ENCODE measurements at regions not wholly inside any gene's neighbourhood (a gene's known extent, or its start where the extent isn't known, plus 50 kb on each side); places are given as distances from the start of the nearest gene placed in this dataset.

GRCh38 chr2:120635146-120635545 lies 100.5 kb upstream of the GLI2 start:
- H3K27ac ChIP-seq = no peak overlapping the region
- TF ChIP-seq CTCF (IDR thresholded peaks at IDR 0.05; ENCODE audit: poor library complexity) = no peak
- TF ChIP-seq EZH2phosphoT487 (IDR thresholded peaks at IDR 0.05; ENCODE audit: low read depth, severe bottlenecking, unreplicated experiment) = no peak
- no peak for TF ChIP-seq EZH2 (IDR thresholded peaks at IDR 0.05; ENCODE audit: borderline replicate concordance)
- 94% methylated on average over 5 of the region's 5 CpGs for WGBS (ENCODE audit: low lambda C conversion rate, missing lambda C conversion rate)
- no peaks in the 10 kb centered on the region for H3K9me3 ChIP-seq (ENCODE audit: low read depth)
- H3K79me2 ChIP-seq = no peaks in the 10 kb centered on the region
- H3K4me2 ChIP-seq = no peak overlapping the region
- H3K4me1 ChIP-seq (ENCODE audit: insufficient read depth) = peaks cover 31% of the 10 kb centered on the region
- H3K36me3 ChIP-seq (replicated peaks; ENCODE audit: insufficient read depth, low read depth) = no peaks in the 10 kb centered on the region
- DNase-seq (ENCODE audit: low spot score) = no peak
- no peaks in the 10 kb centered on the region for H3K27me3 ChIP-seq
- no peaks in the 10 kb centered on the region for H4K20me1 ChIP-seq (ENCODE audit: insufficient read depth, poor library complexity, severe bottlenecking)
- no peak overlapping the region for H2AFZ ChIP-seq
- H3K9me2 ChIP-seq (replicated peaks; ENCODE audit: insufficient read depth) = no peaks in the 10 kb centered on the region
- no peak overlapping the region for H3K4me3 ChIP-seq

- Histone ChIP-seq H3K9me3 (ENCODE audit: low read depth) (no peaks in the 10 kb centered on the region), H3K36me3 (replicated peaks; ENCODE audit: insufficient read depth, low read depth) (no peaks in the 10 kb centered on the region), H3K4me1 (ENCODE audit: insufficient read depth) (peaks cover 13% of the 10 kb centered on the region), H4K20me1 (ENCODE audit: insufficient read depth, poor library complexity, severe bottlenecking) (no peaks in the 10 kb centered on the region), H3K4me2 (no peak overlapping the region), H3K27me3 (no peaks in the 10 kb centered on the region), H3K27ac (no peak overlapping the region), H3K79me2 (no peaks in the 10 kb centered on the region), H2AFZ (no peak overlapping the region), H3K4me3 (no peak overlapping the region), H3K9me2 (replicated peaks; ENCODE audit: insufficient read depth) (no peaks in the 10 kb centered on the region)
- TF ChIP-seq CTCF (IDR thresholded peaks at IDR 0.05; ENCODE audit: poor library complexity) = no peak
- TF ChIP-seq EZH2 (IDR thresholded peaks at IDR 0.05; ENCODE audit: borderline replicate concordance) = no peak
- TF ChIP-seq EZH2phosphoT487 (IDR thresholded peaks at IDR 0.05; ENCODE audit: low read depth, severe bottlenecking, unreplicated experiment) = no peak
- no peak for DNase-seq (ENCODE audit: low spot score)
- WGBS (ENCODE audit: low lambda C conversion rate, missing lambda C conversion rate) = 95% methylated on average over 5 of the region's 5 CpGs
Observed at GRCh38 chr2:120637847-120638246, 97.8 kb upstream of the GLI2 start.

GRCh38 chr2:120638450-120638849 lies 97.2 kb upstream of the GLI2 start:
- DNase-seq (ENCODE audit: low spot score) = no peak
- no peaks in the 10 kb centered on the region for H3K9me3 ChIP-seq (ENCODE audit: low read depth)
- no peaks in the 10 kb centered on the region for H3K27me3 ChIP-seq
- 93% methylated on average over 4 of the region's 4 CpGs for WGBS (ENCODE audit: low lambda C conversion rate, missing lambda C conversion rate)
- H4K20me1 ChIP-seq (ENCODE audit: insufficient read depth, poor library complexity, severe bottlenecking) = no peaks in the 10 kb centered on the region
- no peak overlapping the region for H2AFZ ChIP-seq
- no peak overlapping the region for H3K4me2 ChIP-seq
- TF ChIP-seq EZH2 (IDR thresholded peaks at IDR 0.05; ENCODE audit: borderline replicate concordance) (no peak), CTCF (IDR thresholded peaks at IDR 0.05; ENCODE audit: poor library complexity) (no peak), EZH2phosphoT487 (IDR thresholded peaks at IDR 0.05; ENCODE audit: low read depth, severe bottlenecking, unreplicated experiment) (no peak)
- peaks cover 7% of the 10 kb centered on the region for H3K4me1 ChIP-seq (ENCODE audit: insufficient read depth)
- H3K4me3 ChIP-seq = no peak overlapping the region
- H3K9me2 ChIP-seq (replicated peaks; ENCODE audit: insufficient read depth) = no peaks in the 10 kb centered on the region
- H3K79me2 ChIP-seq = no peaks in the 10 kb centered on the region
- H3K36me3 ChIP-seq (replicated peaks; ENCODE audit: insufficient read depth, low read depth) = no peaks in the 10 kb centered on the region
- H3K27ac ChIP-seq = no peak overlapping the region

- 73% methylated on average over 5 of the region's 5 CpGs for WGBS (ENCODE audit: low lambda C conversion rate, missing lambda C conversion rate)
- Histone ChIP-seq H3K4me1 (ENCODE audit: insufficient read depth) (no peaks in the 10 kb centered on the region), H3K4me2 (no peak overlapping the region), H3K27me3 (no peaks in the 10 kb centered on the region), H2AFZ (no peak overlapping the region), H3K79me2 (no peaks in the 10 kb centered on the region), H3K4me3 (no peak overlapping the region), H4K20me1 (ENCODE audit: insufficient read depth, poor library complexity, severe bottlenecking) (no peaks in the 10 kb centered on the region), H3K36me3 (replicated peaks; ENCODE audit: insufficient read depth, low read depth) (no peaks in the 10 kb centered on the region), H3K9me2 (replicated peaks; ENCODE audit: insufficient read depth) (no peaks in the 10 kb centered on the region), H3K9me3 (ENCODE audit: low read depth) (no peaks in the 10 kb centered on the region), H3K27ac (no peak overlapping the region)
- TF ChIP-seq CTCF (IDR thresholded peaks at IDR 0.05; ENCODE audit: poor library complexity) (no peak), EZH2phosphoT487 (IDR thresholded peaks at IDR 0.05; ENCODE audit: low read depth, severe bottlenecking, unreplicated experiment) (no peak), EZH2 (IDR thresholded peaks at IDR 0.05; ENCODE audit: borderline replicate concordance) (no peak)
- no peak for DNase-seq (ENCODE audit: low spot score)
Observed at GRCh38 chr2:120641366-120641771, 94.3 kb upstream of the GLI2 start.

All from hepatocyte (in vitro differentiated cells).